ENCODE measurements at regions not wholly inside any gene's neighbourhood (a gene's known extent, or its start where the extent isn't known, plus 50 kb on each side); places are given as distances from the start of the nearest gene placed in this dataset.

DNA sequence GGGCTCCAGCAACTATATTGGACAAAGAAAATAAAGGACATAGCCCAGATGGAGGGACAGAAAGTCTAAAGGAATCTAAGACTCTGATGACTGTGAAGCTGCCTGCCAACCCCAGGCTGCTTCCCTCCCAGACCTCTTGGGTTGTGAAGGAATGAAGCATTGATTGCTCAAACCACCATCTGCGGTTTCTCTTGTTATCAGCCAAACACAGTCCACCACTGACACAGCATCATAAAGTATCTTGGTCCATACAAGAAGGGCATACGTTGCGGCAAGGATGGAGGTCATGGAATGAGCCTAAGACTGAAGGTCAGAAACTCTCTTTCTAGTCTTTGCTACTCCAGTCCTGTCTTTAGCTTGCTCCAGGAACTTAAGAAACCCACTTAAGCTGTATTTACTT is 58.5 kb upstream of the PLXNC1 start:
- WGBS, 2 donors, result 64% methylated on average over 3 of the region's 3 CpGs
- no peak for FAIRE-seq
- DNase-seq, result no peak

DNA sequence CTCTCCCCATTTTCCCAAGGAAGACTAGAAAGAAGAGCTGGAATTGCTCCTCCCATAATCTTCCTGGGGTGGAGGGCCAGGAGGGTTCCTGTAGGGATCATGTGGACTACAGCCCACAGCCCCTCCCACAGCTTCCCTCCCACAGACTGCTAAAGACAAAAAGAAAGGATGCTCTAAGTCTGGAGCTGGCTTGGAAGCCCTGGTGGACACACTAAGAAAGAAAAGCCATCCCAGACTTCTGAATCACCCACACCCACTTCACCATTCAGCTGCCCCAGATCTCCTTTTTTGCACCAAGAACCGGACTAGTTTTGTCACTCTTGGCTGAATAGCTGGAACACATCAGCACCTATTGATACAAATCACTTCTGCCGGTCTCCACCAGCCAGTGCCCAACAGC is 56.8 kb upstream of the PLXNC1 start:
- H3K4me3 ChIP-seq, result no peak overlapping the region
- no peak overlapping the region for H3K27ac ChIP-seq
- H3K9me3 ChIP-seq, result no peaks in the 10 kb centered on the region
- intact Hi-C loops (cut with DNase I), result loop anchor here in 1 of 3 donors (10.0 kb wide), 1 partner anchor 527 kb away; no protein-coding TSS in a partner anchor
- H3K36me3 ChIP-seq, result no peaks in the 10 kb centered on the region
- ATAC-seq (no peak), DNase-seq (no peak), FAIRE-seq (no peak)
- TF ChIP-seq, protein P1, sequence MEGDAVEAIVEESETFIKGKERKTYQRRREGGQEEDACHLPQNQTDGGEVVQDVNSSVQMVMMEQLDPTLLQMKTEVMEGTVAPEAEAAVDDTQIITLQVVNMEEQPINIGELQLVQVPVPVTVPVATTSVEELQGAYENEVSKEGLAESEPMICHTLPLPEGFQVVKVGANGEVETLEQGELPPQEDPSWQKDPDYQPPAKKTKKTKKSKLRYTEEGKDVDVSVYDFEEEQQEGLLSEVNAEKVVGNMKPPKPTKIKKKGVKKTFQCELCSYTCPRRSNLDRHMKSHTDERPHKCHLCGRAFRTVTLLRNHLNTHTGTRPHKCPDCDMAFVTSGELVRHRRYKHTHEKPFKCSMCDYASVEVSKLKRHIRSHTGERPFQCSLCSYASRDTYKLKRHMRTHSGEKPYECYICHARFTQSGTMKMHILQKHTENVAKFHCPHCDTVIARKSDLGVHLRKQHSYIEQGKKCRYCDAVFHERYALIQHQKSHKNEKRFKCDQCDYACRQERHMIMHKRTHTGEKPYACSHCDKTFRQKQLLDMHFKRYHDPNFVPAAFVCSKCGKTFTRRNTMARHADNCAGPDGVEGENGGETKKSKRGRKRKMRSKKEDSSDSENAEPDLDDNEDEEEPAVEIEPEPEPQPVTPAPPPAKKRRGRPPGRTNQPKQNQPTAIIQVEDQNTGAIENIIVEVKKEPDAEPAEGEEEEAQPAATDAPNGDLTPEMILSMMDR (IDR thresholded peaks at IDR 0.05), result no peak
- WGBS, 2 donors, result 58 to 66% methylated on average over 2 of the region's 2 CpGs
- no peaks in the 10 kb centered on the region for H3K27me3 ChIP-seq
- H3K4me1 ChIP-seq, result no peaks in the 10 kb centered on the region

More for the DNA sequence above, 58.5 kb upstream of the PLXNC1 start:
- no peaks in the 10 kb centered on the region for H3K4me1 ChIP-seq
- no peak overlapping the region for H3K27ac ChIP-seq
- H3K4me3 ChIP-seq, result no peak overlapping the region
- ATAC-seq, result no peak
- H3K36me3 ChIP-seq, result no peaks in the 10 kb centered on the region
- H3K27me3 ChIP-seq, result no peaks in the 10 kb centered on the region
- intact Hi-C loops (cut with DNase I), result loop anchor here in 1 of 3 donors (10.0 kb wide), 1 partner anchor 525 kb away; no protein-coding TSS in a partner anchor
- H3K9me3 ChIP-seq, result no peaks in the 10 kb centered on the region
- TF ChIP-seq, protein P1 (IDR thresholded peaks at IDR 0.05), result no peak

DNA sequence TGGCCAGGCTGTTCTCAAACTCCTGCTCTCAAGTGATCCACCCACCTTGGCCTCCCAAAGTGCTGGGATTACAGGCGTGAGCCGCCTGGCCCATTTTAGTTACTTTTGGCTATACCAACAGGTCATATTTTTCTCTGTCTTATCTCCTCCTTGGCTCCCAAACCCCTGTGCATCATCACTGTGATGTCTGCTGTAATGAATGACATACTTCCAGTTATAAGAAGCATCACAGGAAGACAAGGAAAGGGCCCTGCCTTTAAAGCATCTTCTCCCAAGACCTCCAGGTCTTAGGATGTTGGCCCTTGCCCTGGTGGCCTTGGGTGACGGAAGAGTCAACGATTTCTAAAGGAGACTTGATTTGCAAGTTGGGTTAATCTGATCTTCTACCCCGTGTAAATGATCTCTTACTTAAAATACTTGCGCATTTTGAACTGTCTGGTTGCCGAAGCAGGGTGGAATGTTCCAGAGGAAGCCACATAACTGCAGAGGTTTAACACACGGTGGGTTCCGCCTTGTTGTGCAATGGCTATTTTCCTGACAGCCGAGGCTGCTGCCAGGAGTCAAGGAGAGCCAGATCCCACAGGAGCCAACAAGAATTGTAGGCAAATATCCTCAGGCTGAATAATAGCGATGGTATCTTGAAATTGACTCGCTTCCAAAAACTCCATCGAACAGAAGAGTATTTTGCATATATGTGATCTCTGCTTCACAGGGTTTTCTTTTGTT is 55.7 kb upstream of the PLXNC1 start:
- H3K4me3 ChIP-seq, result no peak overlapping the region
- intact Hi-C loops (cut with DNase I), result loop anchor here in 1 of 3 donors (10.0 kb wide), 1 partner anchor 528 kb away; no protein-coding TSS in a partner anchor
- no peaks in the 10 kb centered on the region for H3K4me1 ChIP-seq
- no peak for FAIRE-seq
- TF ChIP-seq, protein P1 (IDR thresholded peaks at IDR 0.05), result no peak
- H3K27ac ChIP-seq, result no peak overlapping the region
- WGBS, 2 donors, result 70 to 76% methylated on average over 13 of the region's 13 CpGs
- peak in 1 of 4 donors; percentile 23 for ATAC-seq
- H3K9me3 ChIP-seq, result no peaks in the 10 kb centered on the region
- H3K36me3 ChIP-seq, result no peaks in the 10 kb centered on the region
- H3K27me3 ChIP-seq, result no peaks in the 10 kb centered on the region
- DNase-seq, result no peak

GRCh38 chr12:94094700-94095099 is 53.7 kb upstream of the PLXNC1 start:
- Histone ChIP-seq H3K27ac (no peak overlapping the region), H3K4me1 (no peaks in the 10 kb centered on the region), H3K27me3 (no peaks in the 10 kb centered on the region), H3K4me3 (no peak overlapping the region), H3K36me3 (no peaks in the 10 kb centered on the region), H3K9me3 (no peaks in the 10 kb centered on the region)
- 80 to 90% methylated on average over 2 of the region's 2 CpGs for WGBS, 2 donors
- intact Hi-C loops (cut with DNase I), result loop anchor here in 2 of 3 donors (5.0 to 10.0 kb wide), 2 partner anchors 527 to 530 kb away; no protein-coding TSS in a partner anchor
- no peak for DNase-seq
- ATAC-seq, result no peak
- TF ChIP-seq, protein P1 (IDR thresholded peaks at IDR 0.05), result no peak
- FAIRE-seq, result no peak

GRCh38 chr12:94095618-94096017 is 52.8 kb upstream of the PLXNC1 start:
- ATAC-seq (no peak), FAIRE-seq (no peak)
- intact Hi-C loops (cut with DNase I), result loop anchor here in 2 of 3 donors (5.0 to 10.0 kb wide), 2 partner anchors 528 to 531 kb away; no protein-coding TSS in a partner anchor

More at GRCh38 chr12:94095618-94096017, 52.8 kb upstream of the PLXNC1 start:
- Histone ChIP-seq H3K27me3 (no peaks in the 10 kb centered on the region), H3K36me3 (no peaks in the 10 kb centered on the region), H3K4me1 (no peaks in the 10 kb centered on the region), H3K4me3 (no peak overlapping the region), H3K27ac (no peak overlapping the region), H3K9me3 (no peaks in the 10 kb centered on the region)
- 60 to 66% methylated on average over 2 of the region's 2 CpGs for WGBS, 2 donors
- no peak for DNase-seq
- TF ChIP-seq, protein P1 (IDR thresholded peaks at IDR 0.05), result no peak

Data from pancreas (tissue), 10 donors.